ENCODE measurements at regions not wholly inside any gene's neighbourhood (a gene's known extent, or its start where the extent isn't known, plus 50 kb on each side); places are given as distances from the start of the nearest gene placed in this dataset.
A peak's percentile ranks its signal among the peaks of the same experiment; 100 is the strongest.
"Not testable (repeated sequence)": the region's sequence is repeated elsewhere in the genome, so short reads cannot be mapped to it uniquely, and the experiment has no call there.

DNA sequence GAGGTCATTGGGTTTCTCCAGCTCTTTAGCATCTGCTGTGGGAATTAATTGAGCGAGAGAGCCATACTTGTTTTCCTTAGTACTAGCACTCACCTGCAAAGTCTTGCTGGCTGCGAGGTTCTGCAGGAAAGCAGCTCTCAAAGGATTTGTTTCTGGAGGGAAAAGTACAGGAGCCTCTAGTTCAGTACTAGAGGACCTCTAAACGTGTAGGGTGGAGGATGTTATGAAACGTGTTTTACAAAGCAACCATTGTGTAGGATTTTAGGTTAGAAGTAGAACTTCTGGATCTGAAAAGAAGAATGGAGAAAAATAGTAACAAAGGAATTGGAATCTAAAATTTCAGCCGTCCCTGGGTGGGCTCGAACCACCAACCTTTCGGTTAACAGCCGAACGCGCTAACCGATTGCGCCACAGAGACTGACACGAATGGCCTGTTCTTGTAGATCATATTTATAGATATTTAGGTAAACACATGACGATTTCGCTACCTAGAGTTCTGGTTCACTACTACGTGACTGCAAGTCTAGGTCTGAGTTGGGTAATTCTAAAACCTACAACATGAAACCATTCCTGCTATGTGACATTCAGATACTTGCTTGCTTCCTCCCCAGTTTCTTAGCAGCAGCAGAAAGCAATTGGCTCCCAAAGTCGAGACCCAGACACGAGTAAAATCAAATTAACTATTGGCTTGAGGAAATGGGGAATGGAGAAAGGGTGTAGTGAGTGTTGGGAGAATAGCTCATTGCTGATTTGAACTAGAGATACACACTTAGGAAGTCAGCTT, 60.2 kb upstream of the CFAP126 start:
- no peak overlapping the region for H3K27ac ChIP-seq (ENCODE audit: low read depth in 1 of 2, low read length in 2 of 2)
- H4K20me1 ChIP-seq (ENCODE audit: insufficient read depth, low read length): no peaks in the 10 kb centered on the region
- Mint-ChIP-seq H3K27me3 (ENCODE audit: low read depth in 3 of 3) (peaks cover 55 to 67% (median 57%) of the 10 kb centered on the region in 3 donors), H3K9me3 (peaks cover 0 to 10% (median 2%) of the 10 kb centered on the region in 7 donors), H3K27ac (no peak overlapping the region), H3K4me1 (peaks cover 6% of the 10 kb centered on the region), H3K36me3 (peaks cover 0 to 7% of the 10 kb centered on the region in 2 donors), H3K4me3 (peak overlapping the region in 1 of 2 donors; percentile 73)
- TF ChIP-seq, protein P1, sequence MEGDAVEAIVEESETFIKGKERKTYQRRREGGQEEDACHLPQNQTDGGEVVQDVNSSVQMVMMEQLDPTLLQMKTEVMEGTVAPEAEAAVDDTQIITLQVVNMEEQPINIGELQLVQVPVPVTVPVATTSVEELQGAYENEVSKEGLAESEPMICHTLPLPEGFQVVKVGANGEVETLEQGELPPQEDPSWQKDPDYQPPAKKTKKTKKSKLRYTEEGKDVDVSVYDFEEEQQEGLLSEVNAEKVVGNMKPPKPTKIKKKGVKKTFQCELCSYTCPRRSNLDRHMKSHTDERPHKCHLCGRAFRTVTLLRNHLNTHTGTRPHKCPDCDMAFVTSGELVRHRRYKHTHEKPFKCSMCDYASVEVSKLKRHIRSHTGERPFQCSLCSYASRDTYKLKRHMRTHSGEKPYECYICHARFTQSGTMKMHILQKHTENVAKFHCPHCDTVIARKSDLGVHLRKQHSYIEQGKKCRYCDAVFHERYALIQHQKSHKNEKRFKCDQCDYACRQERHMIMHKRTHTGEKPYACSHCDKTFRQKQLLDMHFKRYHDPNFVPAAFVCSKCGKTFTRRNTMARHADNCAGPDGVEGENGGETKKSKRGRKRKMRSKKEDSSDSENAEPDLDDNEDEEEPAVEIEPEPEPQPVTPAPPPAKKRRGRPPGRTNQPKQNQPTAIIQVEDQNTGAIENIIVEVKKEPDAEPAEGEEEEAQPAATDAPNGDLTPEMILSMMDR (IDR thresholded peaks at IDR 0.05): no peak
- intact Hi-C loops (cut with micrococcal nuclease): no loop called here
- H3K79me2 ChIP-seq (ENCODE audit: insufficient read depth, low read length): no peaks in the 10 kb centered on the region
- no peak overlapping the region for H3K9ac ChIP-seq (ENCODE audit: insufficient read depth, low read length, poor library complexity, severe bottlenecking)
- H3K4me3 ChIP-seq (replicated peaks in 1 of 3; ENCODE audit: low read depth in 2 of 3, low read length in 3 of 3): no peak overlapping the region
- H3K9me3 ChIP-seq (replicated peaks in 1 of 2; ENCODE audit: control insufficient read depth in 1 of 2, insufficient read depth in 1 of 2, low read length in 2 of 2): no peaks in the 10 kb centered on the region
- no peak overlapping the region for H2AFZ ChIP-seq (ENCODE audit: insufficient read depth, low read depth, low read length, poor library complexity, severe bottlenecking)
- WGBS (ENCODE audit: insufficient coverage): 31% methylated on average over 12 of the region's 18 CpGs
- DNase-seq: no peak
- H3K4me2 ChIP-seq (replicated peaks; ENCODE audit: extremely low read depth, low read length, poor library complexity, severe bottlenecking): no peak overlapping the region
- H3K4me1 ChIP-seq (ENCODE audit: control insufficient read depth in 1 of 2, insufficient read depth in 2 of 2, low read length in 2 of 2): no peaks in the 10 kb centered on the region
- H3K36me3 ChIP-seq (replicated peaks in 1 of 2; ENCODE audit: control insufficient read depth in 1 of 2, insufficient read depth in 2 of 2, low read length in 2 of 2): no peaks in the 10 kb centered on the region
- H3K27me3 ChIP-seq (ENCODE audit: control insufficient read depth in 2 of 2, insufficient read depth in 2 of 2, low read length in 2 of 2): peaks cover 51 to 54% of the 10 kb centered on the region in 2 donors

DNA sequence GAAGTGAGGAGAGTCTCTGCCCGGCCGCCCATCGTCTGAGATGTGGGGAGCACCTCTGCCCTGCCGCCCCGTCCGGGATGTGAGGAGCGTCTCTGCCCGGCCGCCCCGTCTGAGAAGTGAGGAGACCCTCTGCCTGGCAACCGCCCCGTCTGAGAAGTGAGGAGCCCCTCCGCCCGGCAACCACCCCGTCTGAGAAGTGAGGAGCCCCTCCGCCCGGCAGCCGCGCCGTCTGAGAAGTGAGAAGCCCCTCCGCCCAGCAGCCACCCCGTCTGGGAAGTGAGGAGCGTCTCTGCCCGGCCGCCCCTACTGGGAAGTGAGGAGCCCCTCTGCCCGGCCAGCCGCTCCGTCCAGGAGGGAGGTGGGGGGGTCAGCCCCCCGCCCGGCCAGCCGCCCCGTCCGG, 55.2 kb upstream of the CFAP126 start:
- H3K4me3 ChIP-seq (replicated peaks in 1 of 3; ENCODE audit: low read depth in 2 of 3, low read length in 3 of 3); H3K4me3 Mint-ChIP-seq; H2AFZ ChIP-seq (ENCODE audit: insufficient read depth, low read depth, low read length, poor library complexity, severe bottlenecking); H3K27ac Mint-ChIP-seq; H3K36me3 ChIP-seq (replicated peaks in 1 of 2; ENCODE audit: control insufficient read depth in 1 of 2, insufficient read depth in 2 of 2, low read length in 2 of 2); H3K79me2 ChIP-seq (ENCODE audit: insufficient read depth, low read length); H3K4me2 ChIP-seq (replicated peaks; ENCODE audit: extremely low read depth, low read length, poor library complexity, severe bottlenecking); DNase-seq; H4K20me1 ChIP-seq (ENCODE audit: insufficient read depth, low read length); intact Hi-C loops (cut with micrococcal nuclease); H3K4me1 ChIP-seq (ENCODE audit: control insufficient read depth in 1 of 2, insufficient read depth in 2 of 2, low read length in 2 of 2); H3K36me3 Mint-ChIP-seq; H3K9me3 ChIP-seq (replicated peaks in 1 of 2; ENCODE audit: control insufficient read depth in 1 of 2, insufficient read depth in 1 of 2, low read length in 2 of 2); H3K9ac ChIP-seq (ENCODE audit: insufficient read depth, low read length, poor library complexity, severe bottlenecking); H3K27ac ChIP-seq (ENCODE audit: low read depth in 1 of 2, low read length in 2 of 2): not testable (repeated sequence)
- peaks cover 11% of the 10 kb centered on the region for H3K4me1 Mint-ChIP-seq
- peaks cover 41 to 51% (median 42%) of the 10 kb centered on the region in 3 donors for H3K27me3 Mint-ChIP-seq (ENCODE audit: low read depth in 3 of 3)
- WGBS (ENCODE audit: insufficient coverage): 87% methylated on average over 3 of the region's 33 CpGs
- H3K27me3 ChIP-seq (ENCODE audit: control insufficient read depth in 2 of 2, insufficient read depth in 2 of 2, low read length in 2 of 2): peaks cover 28 to 40% of the 10 kb centered on the region in 2 donors
- H3K9me3 Mint-ChIP-seq: peaks cover 0 to 11% (median 2%) of the 10 kb centered on the region in 7 donors

Data from CD14-positive monocyte (primary cell).